HG02943 (cell line): ENCODE measurements at regions not wholly inside any gene's neighbourhood (a gene's known extent, or its start where the extent isn't known, plus 50 kb on each side); places are given as distances from the start of the nearest gene placed in this dataset.

Source experiments
- ATAC-seq: cut with Tn5 transposase; IDR thresholded peaks from one replicate; pipeline ENCODE4 v1.9.1; 2021; ENCODE audit warnings: mild to moderate bottlenecking, low read depth, moderate library complexity; ENCODE audit not compliant: unreplicated experiment

- no peak for ATAC-seq
Measured at GRCh38 chr2:138985881-138986280, 205.7 kb upstream of the NXPH2 start.

GRCh38 chr2:138979131-138979785 lies 199.1 kb upstream of the NXPH2 start:
- ATAC-seq: no peak

- no peak for ATAC-seq
Measured at GRCh38 chr2:138974651-138975050, 194.5 kb upstream of the NXPH2 start.

GRCh38 chr2:138964418-138964817 lies 184.2 kb upstream of the NXPH2 start:
- no peak for ATAC-seq

GRCh38 chr2:138962686-138963085 lies 182.5 kb upstream of the NXPH2 start:
- no peak for ATAC-seq

GRCh38 chr2:138960191-138960590 lies 180.0 kb upstream of the NXPH2 start:
- no peak for ATAC-seq

- no peak for ATAC-seq
Measured at GRCh38 chr2:138959031-138959430, 178.8 kb upstream of the NXPH2 start.

GRCh38 chr2:138956116-138956515 lies 175.9 kb upstream of the NXPH2 start:
- ATAC-seq: no peak

GRCh38 chr2:138950486-138950885 lies 170.3 kb upstream of the NXPH2 start:
- ATAC-seq: no peak

GRCh38 chr2:138949517-138949916 lies 169.3 kb upstream of the NXPH2 start:
- no peak for ATAC-seq

- ATAC-seq: peak; percentile 71
Measured at GRCh38 chr2:138948070-138948539, 167.9 kb upstream of the NXPH2 start.

- ATAC-seq: no peak
Measured at GRCh38 chr2:138943470-138943869, 163.3 kb upstream of the NXPH2 start.

GRCh38 chr2:138942466-138942865 lies 162.3 kb upstream of the NXPH2 start:
- ATAC-seq: no peak

- no peak for ATAC-seq
Measured at GRCh38 chr2:138931284-138932256, 151.4 kb upstream of the NXPH2 start.

- ATAC-seq: no peak
Measured at GRCh38 chr2:138930571-138930970, 150.4 kb upstream of the NXPH2 start.

- no peak for ATAC-seq
Measured at GRCh38 chr2:138928374-138929021, 148.3 kb upstream of the NXPH2 start.

- ATAC-seq: no peak
Measured at GRCh38 chr2:138922973-138923563, 142.9 kb upstream of the NXPH2 start.

GRCh38 chr2:138919120-138919747 lies 139.0 kb upstream of the NXPH2 start:
- ATAC-seq: no peak

- ATAC-seq: no peak
Measured at GRCh38 chr2:138910427-138910826, 130.2 kb upstream of the NXPH2 start.

- ATAC-seq: no peak
Measured at GRCh38 chr2:138906549-138906948, 126.4 kb upstream of the NXPH2 start.
